SK-N-SH (cell line): ENCODE measurements at regions not wholly inside any gene's neighbourhood (a gene's known extent, or its start where the extent isn't known, plus 50 kb on each side); places are given as distances from the start of the nearest gene placed in this dataset.

Experiments
- CTCF ChIA-PET: fragments of 300-600, 350-600 bp; formaldehyde crosslinking; extraction: SDS; loops from one replicate; lab custom pipeline; 2021; lab: Yijun Ruan, JAX
- POLR2A ChIA-PET: fragments of 350-600 bp; sonication (Branson Sonifier 250); formaldehyde crosslinking; extraction: SDS; loops from one replicate; lab custom pipeline; 2020; ENCODE audit warnings: antibody characterized with exemption, inconsistent platforms; lab: Yijun Ruan, JAX
- DNase-seq: peaks from one replicate; pipeline ENCODE4 v3.0.0; 2012
- H2AFZ ChIP-seq: fragments of 200-600 bp; sonication (generic); 2 replicates; pipeline ENCODE4 v1.8.1; 2016; ENCODE audit warnings: antibody characterized with exemption, mild to moderate bottlenecking, low read depth
- H3F3A ChIP-seq: fragments of 200-600 bp; sonication (generic); replicated peaks from 2 replicates; pipeline ENCODE3; 2016; ENCODE audit warnings: antibody characterized with exemption, mild to moderate bottlenecking; ENCODE audit not compliant: insufficient read depth
- H3K27ac ChIP-seq, 2 experiments: fragments of 200-500 bp in 1 of 2; fragments of 200-600 bp in 1 of 2; sonication (Bioruptor generic) in 1 of 2; sonication (generic), shearing (Covaris generic) in 1 of 2; 2 replicates each; pipeline versions ENCODE4 v1.5.1 to v1.6.1; 2014 to 2016; ENCODE audit warnings: low read depth in 2 of 2, inconsistent platforms in 1 of 2, low read length in 1 of 2, mild to moderate bottlenecking in 1 of 2, mixed read lengths in 1 of 2
- H3K27me3 ChIP-seq: fragments of 200-600 bp; sonication (generic), shearing (Covaris generic); 2 replicates; pipeline ENCODE4 v1.6.1; 2016; ENCODE audit warnings: mixed run types; ENCODE audit not compliant: insufficient read depth
- H3K36me3 ChIP-seq, 2 experiments: fragments of 200-500 bp in 1 of 2; fragments of 200-600 bp in 1 of 2; sonication (Bioruptor generic) in 1 of 2; sonication (generic) in 1 of 2; replicated peaks in 1 of 2; 2 replicates each; pipeline versions ENCODE3 to v1.5.1; 2014 to 2016; ENCODE audit warnings: low read length in 1 of 2, mild to moderate bottlenecking in 1 of 2; ENCODE audit not compliant: insufficient read depth in 2 of 2, control insufficient read depth in 1 of 2
- H3K4me1 ChIP-seq, 2 experiments: fragments of 200-500 bp in 1 of 2; fragments of 200-600 bp in 1 of 2; sonication (Bioruptor generic) in 1 of 2; sonication (generic), shearing (Covaris generic) in 1 of 2; 2 replicates each; pipeline versions ENCODE4 v1.5.1 to v1.6.1; 2014 to 2016; ENCODE audit warnings: low read depth in 1 of 2, low read length in 1 of 2, mixed run types in 1 of 2; ENCODE audit not compliant: insufficient read depth in 2 of 2, control insufficient read depth in 1 of 2
- H3K4me2 ChIP-seq: fragments of 200-600 bp; sonication (generic), shearing (Covaris generic); 2 replicates; pipeline ENCODE4 v1.6.1; 2017; ENCODE audit warnings: mixed run types
- H3K4me3 ChIP-seq, 2 experiments: fragments of 200-500 bp in 1 of 2; fragments of 200-600 bp in 1 of 2; sonication (Bioruptor generic) in 1 of 2; sonication (generic), shearing (Covaris generic) in 1 of 2; 2 replicates each; pipeline versions ENCODE4 v1.5.1 to v1.8.1; 2014 to 2016; ENCODE audit warnings: low read depth in 2 of 2, inconsistent platforms in 1 of 2, low read length in 1 of 2, mild to moderate bottlenecking in 1 of 2, mixed read lengths in 1 of 2, moderate library complexity in 1 of 2
- H3K79me2 ChIP-seq: fragments of 200-600 bp; sonication (generic); 2 replicates; pipeline ENCODE4 v1.8.1; 2017; ENCODE audit warnings: mild to moderate bottlenecking; ENCODE audit not compliant: insufficient read depth
- H3K9ac ChIP-seq: fragments of 200-600 bp; sonication (generic); 2 replicates; pipeline ENCODE4 v1.6.1; 2017; ENCODE audit warnings: mixed run types
- H3K9me2 ChIP-seq: fragments of 200-600 bp; sonication (generic); 2 replicates; pipeline ENCODE4 v1.6.1; 2017; ENCODE audit warnings: mixed run types
- H3K9me3 ChIP-seq: fragments of 200-600 bp; sonication (generic); 2 replicates; pipeline ENCODE4 v1.6.1; 2017; ENCODE audit warnings: mixed run types, mild to moderate bottlenecking, moderate library complexity
- H4K20me1 ChIP-seq: fragments of 200-600 bp; sonication (generic); 2 replicates; pipeline ENCODE4 v1.6.1; 2017; ENCODE audit warnings: mild to moderate bottlenecking, mixed run types; ENCODE audit not compliant: insufficient read depth
- CHD2 ChIP-seq: fragments of 150-350 bp; IDR thresholded peaks from 2 replicates; pipeline ENCODE4 v1.6.1; 2018; ENCODE audit warnings: low read length; ENCODE audit not compliant: partially characterized antibody
- EP300 ChIP-seq, 2 experiments: IDR thresholded peaks; 2 replicates each; pipeline versions ENCODE4 v1.4.0 to v1.6.1; 2012; ENCODE audit warnings: borderline replicate concordance in 1 of 2, low read depth in 1 of 2, low read length in 1 of 2
- GABPA ChIP-seq: IDR thresholded peaks from 2 replicates; pipeline ENCODE4 v1.4.0; 2012; ENCODE audit warnings: low read depth, mild to moderate bottlenecking
- JUND ChIP-seq: IDR thresholded peaks from 2 replicates; pipeline ENCODE4 v1.4.0; 2012
- MXI1 ChIP-seq: IDR thresholded peaks from 2 replicates; pipeline ENCODE4 v1.6.1; 2012; ENCODE audit warnings: mild to moderate bottlenecking, low read depth, low read length, improper control_type of control experiment
- POLR2AphosphoS5 ChIP-seq: IDR thresholded peaks from 2 replicates; pipeline ENCODE4 v1.6.1; 2012; ENCODE audit warnings: low read depth, low read length
- RAD21 ChIP-seq: IDR thresholded peaks from 2 replicates; pipeline ENCODE4 v1.6.1; 2012; ENCODE audit warnings: mild to moderate bottlenecking, low read length
- RFX5 ChIP-seq: IDR thresholded peaks from 2 replicates; pipeline ENCODE4 v1.6.1; 2012; ENCODE audit warnings: mild to moderate bottlenecking, improper control_type of control experiment, low read length
- RXRA ChIP-seq: IDR thresholded peaks from 2 replicates; pipeline ENCODE4 v1.4.0; 2012; ENCODE audit warnings: low read depth, mild to moderate bottlenecking, borderline replicate concordance
- SIN3A ChIP-seq: IDR thresholded peaks from 2 replicates; pipeline ENCODE4 v1.6.1; 2012; ENCODE audit warnings: low read depth, mild to moderate bottlenecking, low read length, moderate library complexity, borderline replicate concordance
- SMC3 ChIP-seq: IDR thresholded peaks from 2 replicates; pipeline ENCODE4 v1.6.1; 2012; ENCODE audit warnings: low read depth, low read length, improper control_type of control experiment
- TAF1 ChIP-seq: IDR thresholded peaks from 2 replicates; pipeline ENCODE4 v1.6.1; 2012; ENCODE audit warnings: low read depth, mild to moderate bottlenecking, low read length, moderate library complexity, borderline replicate concordance
- TEAD4 ChIP-seq: IDR thresholded peaks from 2 replicates; pipeline ENCODE4 v1.4.0; 2012; ENCODE audit warnings: mild to moderate bottlenecking, borderline replicate concordance; ENCODE audit not compliant: insufficient read depth
- WGBS: methylation state at CpG from one replicate; pipeline ENCODE4 v1.1.6; 2017; ENCODE audit warnings: low lambda C conversion rate; 5-methylcytosine and 5-hydroxymethylcytosine counted together
- TF ChIP-seq, protein P1 (sequence below): IDR thresholded peaks from 2 replicates; pipeline ENCODE4 v1.4.0; 2012; ENCODE audit warnings: low read depth, borderline replicate concordance
- TF ChIP-seq, protein P2 (sequence below): IDR thresholded peaks from 2 replicates; pipeline ENCODE4 v1.4.0; 2012; ENCODE audit warnings: low read depth
- TF ChIP-seq, protein P3 (sequence below): IDR thresholded peaks from 2 replicates; pipeline ENCODE4 v1.4.0; 2012; ENCODE audit warnings: low read depth, borderline replicate concordance
- TF ChIP-seq, protein P4 (sequence below): fragments of 150-350 bp; IDR thresholded peaks from 2 replicates; pipeline ENCODE4 v1.6.1; 2017; ENCODE audit warnings: antibody characterized with exemption, low read length, low read depth, borderline replicate concordance

DNA sequence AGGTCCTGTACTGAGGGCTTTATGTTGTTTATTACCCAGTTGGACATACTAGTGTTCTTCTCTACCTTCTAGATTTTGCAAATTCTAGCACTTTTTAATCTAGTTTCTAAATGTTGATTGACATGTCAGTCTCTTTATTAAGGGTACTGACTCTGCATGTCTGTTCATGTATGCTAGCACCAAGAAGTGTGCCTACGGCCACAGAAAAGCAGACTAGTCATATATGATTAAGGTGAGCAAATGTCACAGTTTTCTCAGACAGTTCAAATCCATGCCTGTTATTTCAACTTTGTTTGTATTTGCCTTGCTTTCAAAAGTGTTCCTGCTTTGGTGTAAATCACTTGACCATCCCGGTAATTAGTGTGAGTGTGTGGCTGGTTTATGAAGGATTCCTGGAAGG lies 145.0 kb upstream of the DSEL start:
- Histone ChIP-seq H3K4me3 (no peak overlapping the region), H3K27me3 (no peaks in the 10 kb centered on the region), H2AFZ (no peak overlapping the region), H3K9ac (no peak overlapping the region), H3K27ac (no peak overlapping the region), H3K36me3 (no peaks in the 10 kb centered on the region), H4K20me1 (no peaks in the 10 kb centered on the region), H3K79me2 (no peaks in the 10 kb centered on the region), H3K9me2 (no peaks in the 10 kb centered on the region), H3K9me3 (no peaks in the 10 kb centered on the region), H3K4me1 (no peaks in the 10 kb centered on the region), H3F3A (no peaks in the 10 kb centered on the region), H3K4me2 (no peak overlapping the region)
- TF ChIP-seq EP300 (IDR thresholded peaks at IDR 0.05; ENCODE audit: borderline replicate concordance in 1 of 2, low read depth in 1 of 2, low read length in 1 of 2) (no peak), TEAD4 (no peak), POLR2AphosphoS5 (no peak), RAD21 (no peak), JUND (no peak), MXI1 (no peak), SMC3 (no peak), CHD2 (no peak)
- TF ChIP-seq, protein P1, sequence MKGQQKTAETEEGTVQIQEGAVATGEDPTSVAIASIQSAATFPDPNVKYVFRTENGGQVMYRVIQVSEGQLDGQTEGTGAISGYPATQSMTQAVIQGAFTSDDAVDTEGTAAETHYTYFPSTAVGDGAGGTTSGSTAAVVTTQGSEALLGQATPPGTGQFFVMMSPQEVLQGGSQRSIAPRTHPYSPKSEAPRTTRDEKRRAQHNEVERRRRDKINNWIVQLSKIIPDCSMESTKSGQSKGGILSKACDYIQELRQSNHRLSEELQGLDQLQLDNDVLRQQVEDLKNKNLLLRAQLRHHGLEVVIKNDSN, result no peak
- TF ChIP-seq, protein P2, sequence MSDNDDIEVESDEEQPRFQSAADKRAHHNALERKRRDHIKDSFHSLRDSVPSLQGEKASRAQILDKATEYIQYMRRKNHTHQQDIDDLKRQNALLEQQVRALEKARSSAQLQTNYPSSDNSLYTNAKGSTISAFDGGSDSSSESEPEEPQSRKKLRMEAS, result no peak
- TF ChIP-seq, protein P3, sequence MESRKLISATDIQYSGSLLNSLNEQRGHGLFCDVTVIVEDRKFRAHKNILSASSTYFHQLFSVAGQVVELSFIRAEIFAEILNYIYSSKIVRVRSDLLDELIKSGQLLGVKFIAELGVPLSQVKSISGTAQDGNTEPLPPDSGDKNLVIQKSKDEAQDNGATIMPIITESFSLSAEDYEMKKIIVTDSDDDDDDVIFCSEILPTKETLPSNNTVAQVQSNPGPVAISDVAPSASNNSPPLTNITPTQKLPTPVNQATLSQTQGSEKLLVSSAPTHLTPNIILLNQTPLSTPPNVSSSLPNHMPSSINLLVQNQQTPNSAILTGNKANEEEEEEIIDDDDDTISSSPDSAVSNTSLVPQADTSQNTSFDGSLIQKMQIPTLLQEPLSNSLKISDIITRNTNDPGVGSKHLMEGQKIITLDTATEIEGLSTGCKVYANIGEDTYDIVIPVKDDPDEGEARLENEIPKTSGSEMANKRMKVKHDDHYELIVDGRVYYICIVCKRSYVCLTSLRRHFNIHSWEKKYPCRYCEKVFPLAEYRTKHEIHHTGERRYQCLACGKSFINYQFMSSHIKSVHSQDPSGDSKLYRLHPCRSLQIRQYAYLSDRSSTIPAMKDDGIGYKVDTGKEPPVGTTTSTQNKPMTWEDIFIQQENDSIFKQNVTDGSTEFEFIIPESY, result no peak
- no peak for DNase-seq
- WGBS, result 87% methylated on average over 2 of the region's 2 CpGs
- ChIA-PET CTCF (interaction anchor here (0.6 kb wide), 1 partner anchor 36 kb away, joined by 4 read pairs; no protein-coding TSS in a partner anchor), POLR2A (no interaction called here)

DNA sequence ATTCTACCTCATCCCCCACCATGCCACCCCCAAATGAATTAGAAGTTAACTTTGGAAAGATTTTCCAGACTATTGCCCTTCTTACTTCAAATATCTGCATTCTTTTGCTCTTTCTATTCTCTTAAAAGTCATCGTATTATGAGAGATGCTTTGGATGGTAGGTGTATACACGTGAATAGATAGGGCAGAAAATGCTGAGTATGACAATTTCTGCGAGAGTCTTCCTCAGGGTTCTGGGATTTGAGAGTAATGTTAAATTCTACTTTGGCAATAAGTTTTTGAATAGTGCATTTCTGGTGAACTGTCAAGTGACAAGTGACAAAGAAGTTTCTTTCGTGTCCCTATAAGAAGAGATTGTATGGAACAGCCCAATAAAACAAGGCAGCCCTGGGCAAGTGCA lies 137.6 kb upstream of the DSEL start:
- H3K4me2 ChIP-seq, result no peak overlapping the region
- H3K36me3 ChIP-seq, result no peaks in the 10 kb centered on the region
- no peaks in the 10 kb centered on the region for H3K9me3 ChIP-seq
- ChIA-PET CTCF (no interaction called here), POLR2A (no interaction called here)
- H3K27ac ChIP-seq, result no peak overlapping the region
- H4K20me1 ChIP-seq, result no peaks in the 10 kb centered on the region
- H3F3A ChIP-seq, result no peaks in the 10 kb centered on the region
- no peak for DNase-seq
- H3K4me3 ChIP-seq, result no peak overlapping the region
- no peaks in the 10 kb centered on the region for H3K9me2 ChIP-seq
- TF ChIP-seq TAF1 (no peak), RFX5 (no peak), GABPA (no peak), RXRA (no peak), CHD2 (no peak), SIN3A (no peak)
- TF ChIP-seq, protein P4, sequence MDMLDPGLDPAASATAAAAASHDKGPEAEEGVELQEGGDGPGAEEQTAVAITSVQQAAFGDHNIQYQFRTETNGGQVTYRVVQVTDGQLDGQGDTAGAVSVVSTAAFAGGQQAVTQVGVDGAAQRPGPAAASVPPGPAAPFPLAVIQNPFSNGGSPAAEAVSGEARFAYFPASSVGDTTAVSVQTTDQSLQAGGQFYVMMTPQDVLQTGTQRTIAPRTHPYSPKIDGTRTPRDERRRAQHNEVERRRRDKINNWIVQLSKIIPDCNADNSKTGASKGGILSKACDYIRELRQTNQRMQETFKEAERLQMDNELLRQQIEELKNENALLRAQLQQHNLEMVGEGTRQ, result no peak
- peaks cover 0 to 5% of the 10 kb centered on the region in 2 experiments; a peak in 1 of 4 replicates for H3K4me1 ChIP-seq
- H3K79me2 ChIP-seq, result no peaks in the 10 kb centered on the region
- H2AFZ ChIP-seq, result no peak overlapping the region
- no peaks in the 10 kb centered on the region for H3K27me3 ChIP-seq
- 84% methylated on average over 4 of the region's 4 CpGs for WGBS
- H3K9ac ChIP-seq, result no peak overlapping the region
